ENCODE measurements at regions not wholly inside any gene's neighbourhood (a gene's known extent, or its start where the extent isn't known, plus 50 kb on each side); places are given as distances from the start of the nearest gene placed in this dataset.

- TF ChIP-seq, protein P1, sequence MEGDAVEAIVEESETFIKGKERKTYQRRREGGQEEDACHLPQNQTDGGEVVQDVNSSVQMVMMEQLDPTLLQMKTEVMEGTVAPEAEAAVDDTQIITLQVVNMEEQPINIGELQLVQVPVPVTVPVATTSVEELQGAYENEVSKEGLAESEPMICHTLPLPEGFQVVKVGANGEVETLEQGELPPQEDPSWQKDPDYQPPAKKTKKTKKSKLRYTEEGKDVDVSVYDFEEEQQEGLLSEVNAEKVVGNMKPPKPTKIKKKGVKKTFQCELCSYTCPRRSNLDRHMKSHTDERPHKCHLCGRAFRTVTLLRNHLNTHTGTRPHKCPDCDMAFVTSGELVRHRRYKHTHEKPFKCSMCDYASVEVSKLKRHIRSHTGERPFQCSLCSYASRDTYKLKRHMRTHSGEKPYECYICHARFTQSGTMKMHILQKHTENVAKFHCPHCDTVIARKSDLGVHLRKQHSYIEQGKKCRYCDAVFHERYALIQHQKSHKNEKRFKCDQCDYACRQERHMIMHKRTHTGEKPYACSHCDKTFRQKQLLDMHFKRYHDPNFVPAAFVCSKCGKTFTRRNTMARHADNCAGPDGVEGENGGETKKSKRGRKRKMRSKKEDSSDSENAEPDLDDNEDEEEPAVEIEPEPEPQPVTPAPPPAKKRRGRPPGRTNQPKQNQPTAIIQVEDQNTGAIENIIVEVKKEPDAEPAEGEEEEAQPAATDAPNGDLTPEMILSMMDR (IDR thresholded peaks at IDR 0.05; ENCODE audit: low read depth, low read length, missing input control): no peak
- TF ChIP-seq NR2F2 (IDR thresholded peaks at IDR 0.05) (no peak), FOXA1 (IDR thresholded peaks at IDR 0.05) (no peak), YY1 (IDR thresholded peaks at IDR 0.05) (no peak), EGR1 (IDR thresholded peaks at IDR 0.05; ENCODE audit: low read depth in 2 of 2) (no peak), RAD21 (IDR thresholded peaks at IDR 0.05) (no peak), SP1 (IDR thresholded peaks at IDR 0.05) (no peak), GABPA (IDR thresholded peaks at IDR 0.05 in 1 of 2, conservative IDR thresholded peaks at IDR 0.05 in 1 of 2) (no peak), RXRA (IDR thresholded peaks at IDR 0.05) (no peak), TAF1 (conservative IDR thresholded peaks at IDR 0.05) (no peak), ZBTB33 (IDR thresholded peaks at IDR 0.05) (no peak)
- TF ChIP-seq, protein P2, sequence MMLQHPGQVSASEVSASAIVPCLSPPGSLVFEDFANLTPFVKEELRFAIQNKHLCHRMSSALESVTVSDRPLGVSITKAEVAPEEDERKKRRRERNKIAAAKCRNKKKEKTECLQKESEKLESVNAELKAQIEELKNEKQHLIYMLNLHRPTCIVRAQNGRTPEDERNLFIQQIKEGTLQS (IDR thresholded peaks at IDR 0.05): no peak
- TF ChIP-seq, protein P3, sequence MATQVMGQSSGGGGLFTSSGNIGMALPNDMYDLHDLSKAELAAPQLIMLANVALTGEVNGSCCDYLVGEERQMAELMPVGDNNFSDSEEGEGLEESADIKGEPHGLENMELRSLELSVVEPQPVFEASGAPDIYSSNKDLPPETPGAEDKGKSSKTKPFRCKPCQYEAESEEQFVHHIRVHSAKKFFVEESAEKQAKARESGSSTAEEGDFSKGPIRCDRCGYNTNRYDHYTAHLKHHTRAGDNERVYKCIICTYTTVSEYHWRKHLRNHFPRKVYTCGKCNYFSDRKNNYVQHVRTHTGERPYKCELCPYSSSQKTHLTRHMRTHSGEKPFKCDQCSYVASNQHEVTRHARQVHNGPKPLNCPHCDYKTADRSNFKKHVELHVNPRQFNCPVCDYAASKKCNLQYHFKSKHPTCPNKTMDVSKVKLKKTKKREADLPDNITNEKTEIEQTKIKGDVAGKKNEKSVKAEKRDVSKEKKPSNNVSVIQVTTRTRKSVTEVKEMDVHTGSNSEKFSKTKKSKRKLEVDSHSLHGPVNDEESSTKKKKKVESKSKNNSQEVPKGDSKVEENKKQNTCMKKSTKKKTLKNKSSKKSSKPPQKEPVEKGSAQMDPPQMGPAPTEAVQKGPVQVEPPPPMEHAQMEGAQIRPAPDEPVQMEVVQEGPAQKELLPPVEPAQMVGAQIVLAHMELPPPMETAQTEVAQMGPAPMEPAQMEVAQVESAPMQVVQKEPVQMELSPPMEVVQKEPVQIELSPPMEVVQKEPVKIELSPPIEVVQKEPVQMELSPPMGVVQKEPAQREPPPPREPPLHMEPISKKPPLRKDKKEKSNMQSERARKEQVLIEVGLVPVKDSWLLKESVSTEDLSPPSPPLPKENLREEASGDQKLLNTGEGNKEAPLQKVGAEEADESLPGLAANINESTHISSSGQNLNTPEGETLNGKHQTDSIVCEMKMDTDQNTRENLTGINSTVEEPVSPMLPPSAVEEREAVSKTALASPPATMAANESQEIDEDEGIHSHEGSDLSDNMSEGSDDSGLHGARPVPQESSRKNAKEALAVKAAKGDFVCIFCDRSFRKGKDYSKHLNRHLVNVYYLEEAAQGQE (IDR thresholded peaks at IDR 0.05): no peak
- TF ChIP-seq, protein P4, sequence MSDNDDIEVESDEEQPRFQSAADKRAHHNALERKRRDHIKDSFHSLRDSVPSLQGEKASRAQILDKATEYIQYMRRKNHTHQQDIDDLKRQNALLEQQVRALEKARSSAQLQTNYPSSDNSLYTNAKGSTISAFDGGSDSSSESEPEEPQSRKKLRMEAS (IDR thresholded peaks at IDR 0.05): no peak
Measured at GRCh38 chr20:7596541-7596940, 343.7 kb downstream of the HAO1 start.

Data from liver (tissue), 3 donors.